ENCODE measurements at regions not wholly inside any gene's neighbourhood (a gene's known extent, or its start where the extent isn't known, plus 50 kb on each side); places are given as distances from the start of the nearest gene placed in this dataset.

DNA sequence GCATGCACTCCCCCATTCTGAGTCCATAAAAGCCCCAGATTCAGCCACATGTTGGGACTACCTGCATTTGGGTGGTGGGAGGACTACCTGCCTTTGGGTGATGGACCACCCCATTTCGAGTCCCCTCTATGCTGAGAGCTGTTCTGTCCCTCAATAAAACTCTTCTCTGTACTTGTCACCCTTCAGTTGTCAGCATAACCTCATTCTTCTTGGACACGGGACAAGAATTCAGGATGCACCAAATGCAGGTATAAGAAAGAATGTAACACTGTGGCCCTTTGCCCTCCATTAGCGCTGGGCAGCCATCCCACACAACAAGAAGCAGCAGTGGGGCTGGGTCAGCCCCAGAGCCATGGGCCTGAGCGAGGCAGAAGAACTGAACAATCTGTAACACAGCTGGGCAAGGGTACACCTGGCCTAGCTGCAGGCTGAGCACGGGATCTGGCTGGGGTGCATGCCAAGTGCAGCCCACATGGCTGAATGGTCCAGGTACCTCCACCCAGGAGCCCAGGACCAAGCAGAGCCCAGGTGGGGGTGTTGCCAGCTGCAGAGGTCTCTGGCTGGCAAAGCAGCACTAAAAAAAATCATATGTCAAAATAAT lies 1344.3 kb upstream of the LRRTM3 start:
- H3K9me3 ChIP-seq: peaks cover 32% of the 10 kb centered on the region
- DNase-seq: peak in 1 of 2 experiments; percentile 28
- BruUV-seq (replicated peaks): no TSS peak
- no peaks in the 10 kb centered on the region for H3K36me3 ChIP-seq (ENCODE audit: control insufficient read depth, insufficient read depth, low read length)
- H3K4me1 Mint-ChIP-seq (ENCODE audit: low read depth, unreplicated experiment): no peaks in the 10 kb centered on the region
- CTCF ChIA-PET: no interaction called here
- H3K27me3 ChIP-seq (replicated peaks; ENCODE audit: control insufficient read depth, insufficient read depth, low read length): no peaks in the 10 kb centered on the region
- H3K36me3 Mint-ChIP-seq (ENCODE audit: insufficient read depth, unreplicated experiment): peaks cover 7% of the 10 kb centered on the region
- H3K27me3 Mint-ChIP-seq (ENCODE audit: insufficient read depth, unreplicated experiment): no peaks in the 10 kb centered on the region
- intact Hi-C loops (cut with micrococcal nuclease; ENCODE audit: unreplicated experiment): no loop called here
- no peak overlapping the region for H3K27ac Mint-ChIP-seq (ENCODE audit: unreplicated experiment)
- H3K4me1 ChIP-seq: no peaks in the 10 kb centered on the region
- TF ChIP-seq, protein P1, sequence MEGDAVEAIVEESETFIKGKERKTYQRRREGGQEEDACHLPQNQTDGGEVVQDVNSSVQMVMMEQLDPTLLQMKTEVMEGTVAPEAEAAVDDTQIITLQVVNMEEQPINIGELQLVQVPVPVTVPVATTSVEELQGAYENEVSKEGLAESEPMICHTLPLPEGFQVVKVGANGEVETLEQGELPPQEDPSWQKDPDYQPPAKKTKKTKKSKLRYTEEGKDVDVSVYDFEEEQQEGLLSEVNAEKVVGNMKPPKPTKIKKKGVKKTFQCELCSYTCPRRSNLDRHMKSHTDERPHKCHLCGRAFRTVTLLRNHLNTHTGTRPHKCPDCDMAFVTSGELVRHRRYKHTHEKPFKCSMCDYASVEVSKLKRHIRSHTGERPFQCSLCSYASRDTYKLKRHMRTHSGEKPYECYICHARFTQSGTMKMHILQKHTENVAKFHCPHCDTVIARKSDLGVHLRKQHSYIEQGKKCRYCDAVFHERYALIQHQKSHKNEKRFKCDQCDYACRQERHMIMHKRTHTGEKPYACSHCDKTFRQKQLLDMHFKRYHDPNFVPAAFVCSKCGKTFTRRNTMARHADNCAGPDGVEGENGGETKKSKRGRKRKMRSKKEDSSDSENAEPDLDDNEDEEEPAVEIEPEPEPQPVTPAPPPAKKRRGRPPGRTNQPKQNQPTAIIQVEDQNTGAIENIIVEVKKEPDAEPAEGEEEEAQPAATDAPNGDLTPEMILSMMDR (IDR thresholded peaks at IDR 0.05; ENCODE audit: insufficient read depth in 1 of 2, low read depth in 1 of 2, low read length in 1 of 2, severe bottlenecking in 1 of 2, unreplicated experiment in 1 of 2): no peak
- POLR2A ChIA-PET: no interaction called here
- H3K9me3 Mint-ChIP-seq (ENCODE audit: unreplicated experiment): peaks cover 52% of the 10 kb centered on the region
- no peak overlapping the region for H3K4me3 ChIP-seq (ENCODE audit: low read depth, low read length)
- H3K4me3 Mint-ChIP-seq (ENCODE audit: unreplicated experiment): no peak overlapping the region

DNA sequence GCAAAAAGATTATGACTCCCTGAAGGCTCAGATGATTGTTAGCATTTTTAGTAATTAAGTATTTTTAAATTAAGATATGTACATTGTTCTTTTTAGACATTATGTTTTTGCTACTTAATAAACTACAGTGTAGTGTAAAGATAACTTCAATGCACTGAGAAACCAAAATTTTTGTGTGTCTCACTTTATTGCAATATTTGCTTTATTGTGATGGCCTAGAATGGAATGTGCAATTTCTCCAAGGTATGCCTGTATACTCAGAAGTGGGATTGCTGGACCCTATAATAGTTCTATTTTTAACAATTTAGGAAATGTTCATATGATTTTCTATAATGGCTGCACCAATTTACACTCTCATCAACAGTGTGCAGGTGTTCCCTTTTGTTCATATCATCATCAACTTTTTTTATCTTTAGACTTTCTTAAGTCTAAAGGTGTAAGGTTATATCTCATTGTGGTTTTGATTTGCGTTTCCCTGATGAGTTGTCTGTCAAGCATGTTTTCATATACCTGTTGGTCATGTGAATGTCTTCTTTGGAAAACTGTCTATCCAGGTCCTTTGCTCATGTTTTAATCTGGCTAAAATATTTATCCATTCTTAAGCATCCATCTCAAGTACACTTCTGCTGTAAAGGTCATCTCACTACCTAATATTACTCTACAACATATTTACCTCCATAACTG lies 1323.5 kb upstream of the LRRTM3 start:
- H3K4me3 ChIP-seq (ENCODE audit: low read depth, low read length): no peak overlapping the region
- intact Hi-C loops (cut with micrococcal nuclease; ENCODE audit: unreplicated experiment): no loop called here
- POLR2A ChIA-PET: no interaction called here

DNA sequence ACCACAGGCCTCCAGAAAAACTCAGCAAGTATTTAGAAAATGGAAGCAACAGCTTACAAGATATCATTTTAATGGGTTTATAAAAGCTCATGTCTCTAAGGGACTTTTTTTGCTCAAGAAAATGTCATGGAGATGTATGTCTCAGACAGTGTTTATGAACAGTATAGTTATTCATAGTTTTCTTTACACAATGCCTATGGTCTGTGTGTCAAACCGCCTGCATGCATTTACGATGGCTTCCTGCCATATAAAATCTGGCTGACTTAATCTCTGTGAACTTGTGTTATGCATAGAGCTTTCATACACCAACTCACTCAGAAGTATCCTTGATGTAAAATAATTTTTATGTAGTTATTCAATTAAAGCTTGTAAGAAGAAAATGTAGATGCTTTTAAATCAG lies 1314.2 kb upstream of the LRRTM3 start:
- Mint-ChIP-seq H3K27ac (ENCODE audit: unreplicated experiment) (no peak overlapping the region), H3K4me3 (ENCODE audit: unreplicated experiment) (no peak overlapping the region), H3K9me3 (ENCODE audit: unreplicated experiment) (peaks cover 21% of the 10 kb centered on the region), H3K36me3 (ENCODE audit: insufficient read depth, unreplicated experiment) (no peaks in the 10 kb centered on the region), H3K4me1 (ENCODE audit: low read depth, unreplicated experiment) (no peaks in the 10 kb centered on the region), H3K27me3 (ENCODE audit: insufficient read depth, unreplicated experiment) (no peaks in the 10 kb centered on the region)
- H3K9me3 ChIP-seq: peaks cover 11% of the 10 kb centered on the region
- no peaks in the 10 kb centered on the region for H3K36me3 ChIP-seq (ENCODE audit: control insufficient read depth, insufficient read depth, low read length)
- DNase-seq: no peak
- BruUV-seq (replicated peaks): no TSS peak
- TF ChIP-seq, protein P1 (IDR thresholded peaks at IDR 0.05; ENCODE audit: insufficient read depth in 1 of 2, low read depth in 1 of 2, low read length in 1 of 2, severe bottlenecking in 1 of 2, unreplicated experiment in 1 of 2): no peak
- H3K4me1 ChIP-seq: no peaks in the 10 kb centered on the region
- POLR2A ChIA-PET: no interaction called here
- CTCF ChIA-PET: no interaction called here
- H3K4me3 ChIP-seq (ENCODE audit: low read depth, low read length): no peak overlapping the region
- intact Hi-C loops (cut with micrococcal nuclease; ENCODE audit: unreplicated experiment): no loop called here
- no peaks in the 10 kb centered on the region for H3K27me3 ChIP-seq (replicated peaks; ENCODE audit: control insufficient read depth, insufficient read depth, low read length)

More for the DNA sequence above, 1323.5 kb upstream of the LRRTM3 start:
- no peak for DNase-seq
- Histone ChIP-seq H3K9me3 (0 out of 2 replicates have a peak, but pooled peaks cover 3% of the 10 kb centered on the region), H3K36me3 (ENCODE audit: control insufficient read depth, insufficient read depth, low read length) (no peaks in the 10 kb centered on the region), H3K4me1 (0 out of 2 replicates have a peak, but pooled peaks cover 3% of the 10 kb centered on the region), H3K27me3 (replicated peaks; ENCODE audit: control insufficient read depth, insufficient read depth, low read length) (no peaks in the 10 kb centered on the region)
- no peaks in the 10 kb centered on the region for H3K9me3 Mint-ChIP-seq (ENCODE audit: unreplicated experiment)
- H3K27ac Mint-ChIP-seq (ENCODE audit: unreplicated experiment): no peak overlapping the region
- no peak overlapping the region for H3K4me3 Mint-ChIP-seq (ENCODE audit: unreplicated experiment)
- no peaks in the 10 kb centered on the region for H3K4me1 Mint-ChIP-seq (ENCODE audit: low read depth, unreplicated experiment)
- CTCF ChIA-PET: no interaction called here
- TF ChIP-seq, protein P1 (IDR thresholded peaks at IDR 0.05; ENCODE audit: insufficient read depth in 1 of 2, low read depth in 1 of 2, low read length in 1 of 2, severe bottlenecking in 1 of 2, unreplicated experiment in 1 of 2): no peak
- BruUV-seq (replicated peaks): no TSS peak
- no peaks in the 10 kb centered on the region for H3K27me3 Mint-ChIP-seq (ENCODE audit: insufficient read depth, unreplicated experiment)
- no peaks in the 10 kb centered on the region for H3K36me3 Mint-ChIP-seq (ENCODE audit: insufficient read depth, unreplicated experiment)

All from Caco-2 (cell line).